HEK293 (cell line): ENCODE measurements at regions not wholly inside any gene's neighbourhood (a gene's known extent, or its start where the extent isn't known, plus 50 kb on each side); places are given as distances from the start of the nearest gene placed in this dataset.

Experiments
- CTCF ChIP-seq: fragments of 450-650 bp; formaldehyde crosslinking; IDR thresholded peaks from 2 replicates; pipeline ENCODE4 v1.5.1; 2016; ENCODE audit warnings: missing biosample characterization, missing genetic modification characterization
- KLF1 ChIP-seq: fragments of 450-650 bp; formaldehyde crosslinking; IDR thresholded peaks from 2 replicates; pipeline ENCODE4 v1.5.1; 2016; ENCODE audit warnings: missing biosample characterization, missing genetic modification characterization
- RBAK ChIP-seq: fragments of 450-650 bp; formaldehyde crosslinking; IDR thresholded peaks from 2 replicates; pipeline ENCODE4 v1.5.1; 2016; ENCODE audit warnings: missing biosample characterization, missing genetic modification characterization
- ZBTB48 ChIP-seq: fragments of 450-650 bp; formaldehyde crosslinking; IDR thresholded peaks from 2 replicates; pipeline ENCODE4 v1.5.1; 2016; ENCODE audit warnings: missing biosample characterization, missing genetic modification characterization
- ZNF558 ChIP-seq: fragments of 450-650 bp; formaldehyde crosslinking; IDR thresholded peaks from 2 replicates; pipeline ENCODE4 v1.5.1; 2016; ENCODE audit warnings: missing biosample characterization, missing genetic modification characterization
- ZNF621 ChIP-seq: fragments of 450-650 bp; formaldehyde crosslinking; IDR thresholded peaks from 2 replicates; pipeline ENCODE4 v1.5.1; 2017; ENCODE audit warnings: missing biosample characterization, missing genetic modification characterization
- ZNF629 ChIP-seq: fragments of 450-650 bp; formaldehyde crosslinking; IDR thresholded peaks from 2 replicates; pipeline ENCODE4 v1.5.1; 2017; ENCODE audit warnings: missing biosample characterization, missing genetic modification characterization
- ZNF654 ChIP-seq: fragments of 450-650 bp; formaldehyde crosslinking; IDR thresholded peaks from 2 replicates; pipeline ENCODE4 v1.5.1; 2016; ENCODE audit warnings: low read depth, missing biosample characterization, missing genetic modification characterization
- ZNF768 ChIP-seq: fragments of 450-650 bp; formaldehyde crosslinking; IDR thresholded peaks from 2 replicates; pipeline ENCODE4 v1.5.1; 2018; ENCODE audit warnings: missing biosample characterization, mild to moderate bottlenecking, missing genetic modification characterization
- ZNF830 ChIP-seq: fragments of 450-650 bp; IDR thresholded peaks from 2 replicates; pipeline ENCODE4 v1.5.0; 2018; ENCODE audit warnings: missing biosample characterization, missing genetic modification characterization, low read depth, mild to moderate bottlenecking, moderate library complexity
- TF ChIP-seq, protein P1 (sequence below): fragments of 450-650 bp; formaldehyde crosslinking; IDR thresholded peaks from 2 replicates; pipeline ENCODE4 v1.5.1; 2016; ENCODE audit warnings: missing biosample characterization, missing genetic modification characterization

GRCh38 chr12:114936148-114937079 lies 252.4 kb upstream of the TBX3 start:
- TF ChIP-seq CTCF (tag by site-specific recombination): no peak
- 0 out of 2 replicates have a peak, but pooled peaks have one; percentile 39 for TF ChIP-seq ZNF629 (tag by site-specific recombination)
- TF ChIP-seq ZNF654 (tag by site-specific recombination): no peak
- no peak for TF ChIP-seq ZNF768 (tag by site-specific recombination)
- TF ChIP-seq ZNF558 (tag by site-specific recombination): peak; percentile 68
- no peak for TF ChIP-seq ZBTB48
- no peak for TF ChIP-seq RBAK
- no peak for TF ChIP-seq ZNF830 (tag by site-specific recombination)
- no peak for TF ChIP-seq KLF1 (tag by site-specific recombination)
- TF ChIP-seq ZNF621 (tag by site-specific recombination): no peak
- TF ChIP-seq, protein P1, sequence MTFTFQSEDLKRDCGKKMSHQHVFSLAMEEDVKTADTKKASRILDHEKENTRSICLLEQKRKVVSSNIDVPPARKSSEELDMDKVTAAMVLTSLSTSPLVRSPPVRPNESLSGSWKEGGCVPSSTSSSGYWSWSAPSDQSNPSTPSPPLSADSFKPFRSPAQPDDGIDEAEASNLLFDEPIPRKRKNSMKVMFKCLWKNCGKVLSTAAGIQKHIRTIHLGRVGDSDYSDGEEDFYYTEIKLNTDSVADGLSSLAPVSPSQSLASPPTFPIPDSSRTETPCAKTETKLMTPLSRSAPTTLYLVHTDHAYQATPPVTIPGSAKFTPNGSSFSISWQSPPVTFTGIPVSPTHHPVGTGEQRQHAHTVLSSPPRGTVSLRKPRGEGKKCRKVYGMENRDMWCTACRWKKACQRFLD (tag by site-specific recombination): no peak
